Iris pigment epithelial cell (primary cell): ENCODE measurements at regions not wholly inside any gene's neighbourhood (a gene's known extent, or its start where the extent isn't known, plus 50 kb on each side); places are given as distances from the start of the nearest gene placed in this dataset.
A peak's percentile ranks its signal among the peaks of the same experiment; 100 is the strongest.
"Not testable (repeated sequence)": the region's sequence is repeated elsewhere in the genome, so short reads cannot be mapped to it uniquely, and the experiment has no call there.

Experiments
- DNase-seq: peaks from one replicate; pipeline ENCODE4 v3.0.0-alpha.2; 2011; ENCODE audit warnings: low read depth

GRCh38 chr1:121443001-121443540, 258.3 kb downstream of the SRGAP2C start:
- peak; percentile 44 for DNase-seq

- no peak for DNase-seq
These were observed 259.3 kb downstream of the SRGAP2C start for GRCh38 chr1:121444096-121444495.

GRCh38 chr1:121445679-121446078, 260.9 kb downstream of the SRGAP2C start:
- no peak for DNase-seq

GRCh38 chr1:121447280-121447923, 262.6 kb downstream of the SRGAP2C start:
- DNase-seq, result not testable (repeated sequence)

- DNase-seq, result not testable (repeated sequence)
These were observed 263.3 kb downstream of the SRGAP2C start for GRCh38 chr1:121448064-121448463.

- no peak for DNase-seq
These were observed 264.1 kb downstream of the SRGAP2C start for GRCh38 chr1:121448851-121449250.

GRCh38 chr1:121452484-121452883, 267.7 kb downstream of the SRGAP2C start:
- no peak for DNase-seq

GRCh38 chr1:121458291-121459048, 273.7 kb downstream of the SRGAP2C start:
- DNase-seq, result no peak

- no peak for DNase-seq
These were observed 274.5 kb downstream of the SRGAP2C start for GRCh38 chr1:121459235-121459634.

- not testable (repeated sequence) for DNase-seq
These were observed 284.6 kb downstream of the SRGAP2C start for GRCh38 chr1:121469395-121469794.

- not testable (repeated sequence) for DNase-seq
These were observed 285.6 kb downstream of the SRGAP2C start for GRCh38 chr1:121470401-121470800.

GRCh38 chr1:121471523-121471922, 286.7 kb downstream of the SRGAP2C start:
- no peak for DNase-seq

GRCh38 chr1:121472017-121472416, 287.2 kb downstream of the SRGAP2C start:
- no peak for DNase-seq

- no peak for DNase-seq
These were observed 298.5 kb downstream of the SRGAP2C start for GRCh38 chr1:121483234-121483633.

GRCh38 chr1:121483961-121484424, 299.2 kb downstream of the SRGAP2C start:
- DNase-seq, result peak; percentile 87

- not testable (repeated sequence) for DNase-seq
These were observed 310.0 kb downstream of the SRGAP2C start for GRCh38 chr1:121494796-121495195.

GRCh38 chr1:121511455-121511854, 326.7 kb downstream of the SRGAP2C start:
- not testable (repeated sequence) for DNase-seq

- not testable (repeated sequence) for DNase-seq
These were observed 327.1 kb downstream of the SRGAP2C start for GRCh38 chr1:121511876-121512275.

GRCh38 chr1:121515235-121515634, 330.5 kb downstream of the SRGAP2C start:
- DNase-seq, result no peak

- no peak for DNase-seq
These were observed 331.6 kb downstream of the SRGAP2C start for GRCh38 chr1:121516234-121516967.

- no peak for DNase-seq
These were observed 332.9 kb downstream of the SRGAP2C start for GRCh38 chr1:121517586-121518230.

- no peak for DNase-seq
These were observed 333.9 kb downstream of the SRGAP2C start for GRCh38 chr1:121518726-121519041.
